KOPT-K1 (cell line): ENCODE measurements at regions not wholly inside any gene's neighbourhood (a gene's known extent, or its start where the extent isn't known, plus 50 kb on each side); places are given as distances from the start of the nearest gene placed in this dataset.

Experiments
- H3K27ac ChIP-seq: fragments of 200-600 bp; sonication (generic); 2 replicates; pipeline ENCODE4 v1.5.1; 2016; ENCODE audit warnings: antibody characterized with exemption, mild to moderate bottlenecking, low read depth, low read length; ENCODE audit not compliant: poor library complexity, severe bottlenecking
- H3K36me3 ChIP-seq: fragments of 200-600 bp; sonication (generic); 2 replicates; pipeline ENCODE4 v1.5.1; 2017; ENCODE audit warnings: antibody characterized with exemption, mild to moderate bottlenecking, low read length, moderate library complexity; ENCODE audit not compliant: insufficient read depth
- H3K9me3 ChIP-seq: fragments of 200-600 bp; sonication (generic); 2 replicates; pipeline ENCODE4 v1.5.1; 2017; ENCODE audit warnings: antibody characterized with exemption, low read length, mild to moderate bottlenecking; ENCODE audit not compliant: insufficient read depth, poor library complexity, severe bottlenecking

- H3K36me3 ChIP-seq, result no peaks in the 10 kb centered on the region
- H3K27ac ChIP-seq, result no peak overlapping the region
- no peaks in the 10 kb centered on the region for H3K9me3 ChIP-seq
Observed at GRCh38 chr10:89082086-89082485, 91.5 kb downstream of the FAS start.

DNA sequence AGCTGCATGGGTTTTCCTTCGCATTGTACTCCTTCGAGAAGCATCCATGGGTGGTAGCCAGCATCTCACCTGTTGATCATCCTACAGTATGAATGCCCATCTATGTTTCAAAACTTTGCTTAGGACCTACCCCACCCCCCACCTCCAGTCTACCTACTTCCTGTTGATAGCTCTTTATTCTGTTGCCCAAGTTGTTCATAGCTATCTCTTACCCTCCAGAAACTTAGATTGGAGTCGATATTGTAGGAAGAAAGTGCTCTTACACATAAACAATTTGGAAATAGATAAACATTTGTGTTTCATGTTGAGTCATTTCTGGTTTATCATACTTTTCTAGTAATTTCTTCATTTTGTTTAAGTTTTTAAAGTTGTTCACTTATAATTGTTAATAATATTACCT is 90.1 kb downstream of the FAS start:
- Histone ChIP-seq H3K27ac (no peak overlapping the region), H3K9me3 (no peaks in the 10 kb centered on the region), H3K36me3 (no peaks in the 10 kb centered on the region)

GRCh38 chr10:89079961-89080360 is 89.4 kb downstream of the FAS start:
- H3K9me3 ChIP-seq, result no peaks in the 10 kb centered on the region
- no peak overlapping the region for H3K27ac ChIP-seq
- H3K36me3 ChIP-seq, result no peaks in the 10 kb centered on the region

DNA sequence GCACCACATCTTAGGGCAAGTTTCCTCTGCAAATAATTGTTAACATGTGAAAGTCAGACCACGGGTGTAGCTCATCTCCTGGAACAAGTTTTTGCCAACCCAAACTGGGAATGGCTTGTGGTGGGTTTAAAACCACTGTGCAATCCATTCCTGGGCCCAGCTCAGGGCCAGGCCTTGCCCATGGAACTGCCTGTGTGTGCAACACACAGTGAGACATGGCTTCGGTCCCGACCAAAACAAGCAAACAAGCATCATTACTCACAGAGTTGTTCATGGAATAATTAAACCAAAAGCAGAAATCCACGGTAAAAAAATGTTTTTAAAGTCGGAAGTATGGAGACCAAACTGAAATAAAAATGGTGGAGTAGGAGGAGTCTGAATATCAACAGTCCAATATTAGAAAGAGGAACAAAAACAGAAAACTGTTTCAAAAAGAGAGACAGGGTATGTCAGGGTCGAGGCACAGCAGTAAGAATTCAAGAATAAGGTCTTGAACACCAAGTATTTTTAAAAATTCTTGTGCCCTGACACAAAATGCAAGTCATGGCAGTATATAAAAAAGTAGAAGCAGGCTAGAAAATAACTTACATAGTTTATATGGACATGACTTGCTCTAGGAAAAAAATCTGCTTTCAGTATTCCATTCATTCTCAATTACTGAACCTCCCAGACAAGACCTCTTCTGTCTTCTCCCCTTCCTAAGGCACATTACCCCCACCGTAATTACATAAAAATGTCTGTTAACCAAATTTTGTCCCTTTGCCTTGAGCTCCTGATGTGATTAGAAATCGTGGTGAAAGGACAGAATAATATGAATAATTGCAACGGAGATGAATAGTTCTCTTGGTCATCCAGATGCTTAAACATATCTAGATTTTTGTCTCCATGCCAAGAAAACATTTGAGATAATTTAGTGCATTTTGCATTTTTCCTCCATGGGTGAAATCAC is 88.4 kb downstream of the FAS start:
- H3K36me3 ChIP-seq, result no peaks in the 10 kb centered on the region
- no peak overlapping the region for H3K27ac ChIP-seq
- H3K9me3 ChIP-seq, result no peaks in the 10 kb centered on the region

GRCh38 chr10:89076120-89076519 is 85.5 kb downstream of the FAS start:
- Histone ChIP-seq H3K27ac (no peak overlapping the region), H3K9me3 (no peaks in the 10 kb centered on the region), H3K36me3 (no peaks in the 10 kb centered on the region)

- Histone ChIP-seq H3K36me3 (no peaks in the 10 kb centered on the region), H3K9me3 (no peaks in the 10 kb centered on the region)
Observed at GRCh38 chr10:89075631-89076030, 85.0 kb downstream of the FAS start.

GRCh38 chr10:89074120-89074519 is 83.5 kb downstream of the FAS start:
- Histone ChIP-seq H3K36me3 (no peaks in the 10 kb centered on the region), H3K9me3 (no peaks in the 10 kb centered on the region)

More at GRCh38 chr10:89075631-89076030, 85.0 kb downstream of the FAS start:
- H3K27ac ChIP-seq, result no peak overlapping the region

DNA sequence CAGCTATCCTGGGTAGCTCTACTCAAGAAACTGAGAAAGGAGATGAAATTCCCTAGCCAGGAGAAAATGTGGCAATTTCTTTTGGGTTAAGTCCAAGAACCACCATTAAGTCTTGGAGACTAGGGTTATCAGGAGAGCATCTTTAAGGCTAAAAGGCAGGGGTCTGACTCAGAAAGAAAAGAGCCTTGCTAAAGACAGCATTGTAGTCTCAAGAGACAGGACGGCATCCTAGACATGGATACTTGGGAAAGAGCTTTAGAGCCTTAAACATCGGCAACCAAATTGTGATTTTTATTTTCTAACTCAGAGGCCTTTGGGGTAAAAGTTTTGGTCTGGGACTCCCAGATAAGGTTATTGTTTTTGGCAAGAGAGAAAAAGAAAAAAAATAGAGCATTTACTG is 83.1 kb downstream of the FAS start:
- no peak overlapping the region for H3K27ac ChIP-seq
- H3K9me3 ChIP-seq, result no peaks in the 10 kb centered on the region
- H3K36me3 ChIP-seq, result no peaks in the 10 kb centered on the region

More at GRCh38 chr10:89074120-89074519, 83.5 kb downstream of the FAS start:
- H3K27ac ChIP-seq, result no peak overlapping the region

- H3K9me3 ChIP-seq, result no peaks in the 10 kb centered on the region
- H3K36me3 ChIP-seq, result no peaks in the 10 kb centered on the region
- no peak overlapping the region for H3K27ac ChIP-seq
Observed at GRCh38 chr10:89069589-89069988, 79.0 kb downstream of the FAS start.
